Keratinocyte (primary cell): ENCODE measurements at regions not wholly inside any gene's neighbourhood (a gene's known extent, or its start where the extent isn't known, plus 50 kb on each side); places are given as distances from the start of the nearest gene placed in this dataset.

ENCODE experiments used
- CTCF ChIP-seq, 3 experiments: IDR thresholded peaks in 1 of 3; conservative IDR thresholded peaks in 1 of 3; optimal IDR thresholded peaks in 1 of 3; 2 replicates in 2 of 3; 3 replicates in 1 of 3; pipeline versions ENCODE3 to v1.5.1; 2011; ENCODE audit warnings: low read length in 3 of 3, mild to moderate bottlenecking in 3 of 3, moderate library complexity in 2 of 3, control low read depth in 1 of 3, inconsistent platforms in 1 of 3; ENCODE audit not compliant: insufficient read depth in 2 of 3; ENCODE audit errors: extremely low read depth in 1 of 3
- EZH2 ChIP-seq: IDR thresholded peaks from one replicate; pipeline ENCODE4 v1.6.1; 2012; ENCODE audit warnings: inconsistent platforms, mild to moderate bottlenecking, low read length, moderate library complexity

GRCh38 chr4:108477527-108478108 lies 142.8 kb upstream of the RPL34 start:
- TF ChIP-seq CTCF (optimal IDR thresholded peaks at IDR 0.05 in 1 of 3, IDR thresholded peaks at IDR 0.05 in 1 of 3, conservative IDR thresholded peaks at IDR 0.05 in 1 of 3; ENCODE audit: extremely low read depth in 1 of 3, insufficient read depth in 2 of 3, low read length in 3 of 3) = no peak
- TF ChIP-seq EZH2 = no peak
